ENCODE measurements at regions not wholly inside any gene's neighbourhood (a gene's known extent, or its start where the extent isn't known, plus 50 kb on each side); places are given as distances from the start of the nearest gene placed in this dataset.

- Histone ChIP-seq H3K4me2 (ENCODE audit: low read depth, low read length) (no peak overlapping the region), H3K9me3 (ENCODE audit: low read length) (no peaks in the 10 kb centered on the region), H3K27me3 (ENCODE audit: control insufficient read depth in 1 of 2, insufficient read depth in 2 of 2, low read length in 2 of 2) (peaks cover 5 to 19% of the 10 kb centered on the region in 2 experiments; a peak in 4 of 5 replicates), H3K79me2 (ENCODE audit: insufficient read depth, low read length) (no peaks in the 10 kb centered on the region), H3K27ac (ENCODE audit: extremely low read length, insufficient read depth, low read length) (no peak overlapping the region), H3K36me3 (replicated peaks in 1 of 2; ENCODE audit: control insufficient read depth in 1 of 2, insufficient read depth in 2 of 2, low read length in 2 of 2) (no peaks in the 10 kb centered on the region), H2AFZ (ENCODE audit: low read length) (no peak overlapping the region), H3K9ac (ENCODE audit: insufficient read depth, low read depth, low read length) (no peak overlapping the region), H4K20me1 (ENCODE audit: insufficient read depth, low read length) (no peaks in the 10 kb centered on the region), H3K4me3 (replicated peaks in 1 of 3; ENCODE audit: insufficient read depth in 1 of 3, low read depth in 2 of 3, low read length in 3 of 3) (no peak overlapping the region), H3K4me1 (ENCODE audit: insufficient read depth, low read length) (peaks cover 11% of the 10 kb centered on the region; the same call in 1 of the 2 replicates)
- in situ Hi-C loops (cut with HindIII; ENCODE audit: extremely low pct_ligation_motif_present, low pct_unique_long_range_greater_than_20kb) (no loop called here), intact Hi-C loops (cut with micrococcal nuclease; ENCODE audit: unreplicated experiment) (loop anchor here (10.0 kb wide), 1 partner anchor 1168 kb away; no protein-coding TSS in a partner anchor)
- POLR2A ChIA-PET = no interaction called here
- no peak for FAIRE-seq
- BruUV-seq (replicated peaks) = no TSS peak
- no peak for ATAC-seq
- CTCF ChIA-PET (ENCODE audit: low intra/inter-chr PET ratio, low total read pairs) = no interaction called here
- DNase-seq (ENCODE audit: low spot score) = no peak
- WGBS (ENCODE audit: low lambda C conversion rate) = 97% methylated on average over 2 of the region's 2 CpGs
- TF ChIP-seq E2F2 (CRISPR knock-in tag; IDR thresholded peaks at IDR 0.05; ENCODE audit: borderline replicate concordance) (no peak), ZSCAN31 (CRISPR knock-in tag; IDR thresholded peaks at IDR 0.05; ENCODE audit: low read depth) (no peak), GTF2F1 (IDR thresholded peaks at IDR 0.05; ENCODE audit: low read length) (no peak), ZUFSP (CRISPR knock-in tag; IDR thresholded peaks at IDR 0.05; ENCODE audit: borderline replicate concordance) (no peak), TRIM22 (IDR thresholded peaks at IDR 0.05) (no peak), RNF2 (conservative IDR thresholded peaks at IDR 0.05; ENCODE audit: low read depth) (no peak), CENPT (CRISPR knock-in tag; IDR thresholded peaks at IDR 0.05; ENCODE audit: low read depth) (no peak), SP2 (CRISPR knock-in tag; IDR thresholded peaks at IDR 0.05) (no peak), ZNF501 (CRISPR knock-in tag; IDR thresholded peaks at IDR 0.05) (no peak), ZFAT (CRISPR knock-in tag; conservative IDR thresholded peaks at IDR 0.05) (no peak), SRSF9 (IDR thresholded peaks at IDR 0.05; ENCODE audit: borderline replicate concordance, insufficient read depth, low read depth, low read length, poor library complexity, severe bottlenecking) (no peak), NFKB2 (CRISPR knock-in tag; IDR thresholded peaks at IDR 0.05; ENCODE audit: borderline replicate concordance) (no peak), CHD2 (IDR thresholded peaks at IDR 0.05; ENCODE audit: low read depth, low read length) (no peak)
Observed at GRCh38 chr2:54392555-54393324, 63.4 kb upstream of the SPTBN1 start.

Data from HepG2 (cell line).